CD8-positive, alpha-beta memory T cell (primary cell): ENCODE measurements at regions not wholly inside any gene's neighbourhood (a gene's known extent, or its start where the extent isn't known, plus 50 kb on each side); places are given as distances from the start of the nearest gene placed in this dataset.

Source experiments
- CTCF ChIA-PET: fragments of 350-600 bp; sonication (Branson Sonifier 250); formaldehyde crosslinking; loops from one replicate; lab custom pipeline; 2021; ENCODE audit warnings: antibody characterized with exemption; lab: Charles Lee
- POLR2A ChIA-PET: fragments of 350-600 bp; sonication (Branson Sonifier 250); formaldehyde crosslinking; loops from one replicate; lab custom pipeline; 2021; ENCODE audit warnings: antibody characterized with exemption; lab: Charles Lee
- DNase-seq, 5 donors: peaks; one replicate each; pipeline versions ENCODE4 v3.0.0 to v3.0.0-alpha.2; 2020 to 2022; ENCODE audit warnings: mixed read lengths in 1 of 5
- H3K27ac ChIP-seq: one replicate; pipeline ENCODE4 v1.7.0; 2013; ENCODE audit warnings: low read depth, mild to moderate bottlenecking, low read length, moderate library complexity
- H3K27me3 ChIP-seq: 2 replicates; pipeline ENCODE4 v1.7.0; 2013; ENCODE audit warnings: low read length, mild to moderate bottlenecking; ENCODE audit not compliant: insufficient read depth, poor library complexity, severe bottlenecking
- H3K36me3 ChIP-seq: 2 replicates; pipeline ENCODE4 v1.7.0; 2013; ENCODE audit warnings: mild to moderate bottlenecking, low read length, moderate library complexity; ENCODE audit not compliant: insufficient read depth
- H3K4me1 ChIP-seq: 2 replicates; pipeline ENCODE4 v1.7.0; 2013; ENCODE audit warnings: mild to moderate bottlenecking, low read length, moderate library complexity; ENCODE audit not compliant: insufficient read depth
- H3K4me3 ChIP-seq: 2 replicates; pipeline ENCODE4 v1.7.0; 2013; ENCODE audit warnings: mild to moderate bottlenecking, low read length
- H3K9me3 ChIP-seq: 2 replicates; pipeline ENCODE4 v1.7.0; 2013; ENCODE audit warnings: mild to moderate bottlenecking, low read length
- H3K27ac Mint-ChIP-seq, 8 donors: one replicate each; pipeline ENCODE4 v1.8.0; 2020 to 2021; ENCODE audit warnings: mixed read lengths in 8 of 8, mild to moderate bottlenecking in 6 of 8, inconsistent platforms in 3 of 8, moderate library complexity in 3 of 8
- H3K27me3 Mint-ChIP-seq, 2 donors: one replicate each; pipeline ENCODE4 v1.8.0; 2020 to 2021; ENCODE audit warnings: mixed read lengths in 2 of 2, mild to moderate bottlenecking in 1 of 2, moderate library complexity in 1 of 2
- H3K36me3 Mint-ChIP-seq, 3 donors: one replicate each; pipeline ENCODE4 v1.8.0; 2020 to 2021; ENCODE audit warnings: mixed read lengths in 3 of 3, inconsistent platforms in 1 of 3, mild to moderate bottlenecking in 1 of 3
- H3K4me1 Mint-ChIP-seq, 3 donors: one replicate each; pipeline ENCODE4 v1.8.0; 2020 to 2021; ENCODE audit warnings: mixed read lengths in 3 of 3, inconsistent platforms in 1 of 3, mild to moderate bottlenecking in 1 of 3
- H3K4me3 Mint-ChIP-seq, 7 donors: one replicate each; pipeline ENCODE4 v1.8.0; 2020 to 2021; ENCODE audit warnings: mixed read lengths in 7 of 7, mild to moderate bottlenecking in 6 of 7, moderate library complexity in 4 of 7, inconsistent platforms in 2 of 7
- H3K9me3 Mint-ChIP-seq, 5 donors: one replicate each; pipeline ENCODE4 v1.8.0; 2020 to 2022; ENCODE audit warnings: mixed read lengths in 5 of 5, mild to moderate bottlenecking in 3 of 5, moderate library complexity in 2 of 5, inconsistent platforms in 1 of 5

GRCh38 chr3:103437883-103438282 lies 1003.1 kb downstream of the ZPLD1 start:
- ChIA-PET CTCF (no interaction called here), POLR2A (no interaction called here)
- Histone ChIP-seq H3K27ac (no peak overlapping the region), H3K9me3 (no peaks in the 10 kb centered on the region), H3K4me3 (no peak overlapping the region), H3K36me3 (no peaks in the 10 kb centered on the region), H3K27me3 (no peaks in the 10 kb centered on the region), H3K4me1 (no peaks in the 10 kb centered on the region)
- Mint-ChIP-seq H3K9me3 (peaks cover 0 to 5% (median 0%) of the 10 kb centered on the region in 5 donors), H3K27me3 (no peaks in the 10 kb centered on the region), H3K36me3 (no peaks in the 10 kb centered on the region), H3K4me3 (no peak overlapping the region), H3K27ac (no peak overlapping the region), H3K4me1 (no peaks in the 10 kb centered on the region)
- DNase-seq = no peak

- no peaks in the 10 kb centered on the region for H3K27me3 ChIP-seq
- no peak overlapping the region for H3K27ac ChIP-seq
- DNase-seq = no peak
- no peaks in the 10 kb centered on the region for H3K4me1 Mint-ChIP-seq
- no peaks in the 10 kb centered on the region for H3K27me3 Mint-ChIP-seq
- H3K4me1 ChIP-seq = no peaks in the 10 kb centered on the region
- H3K9me3 Mint-ChIP-seq = peaks cover 0 to 5% (median 2%) of the 10 kb centered on the region in 5 donors
- no peaks in the 10 kb centered on the region for H3K9me3 ChIP-seq
- ChIA-PET POLR2A (no interaction called here), CTCF (no interaction called here)
- no peak overlapping the region for H3K27ac Mint-ChIP-seq
- H3K4me3 ChIP-seq = no peak overlapping the region
- no peak overlapping the region for H3K4me3 Mint-ChIP-seq
- H3K36me3 Mint-ChIP-seq = no peaks in the 10 kb centered on the region
- H3K36me3 ChIP-seq = no peaks in the 10 kb centered on the region
Measured at GRCh38 chr3:103440539-103441203, 1005.9 kb downstream of the ZPLD1 start.

- H3K9me3 Mint-ChIP-seq = peaks cover 3 to 16% (median 4%) of the 10 kb centered on the region in 5 donors
- H3K4me1 ChIP-seq = no peaks in the 10 kb centered on the region
- ChIA-PET POLR2A (no interaction called here), CTCF (no interaction called here)
- no peaks in the 10 kb centered on the region for H3K36me3 Mint-ChIP-seq
- no peaks in the 10 kb centered on the region for H3K4me1 Mint-ChIP-seq
- H3K27me3 ChIP-seq = no peaks in the 10 kb centered on the region
- no peaks in the 10 kb centered on the region for H3K9me3 ChIP-seq
- H3K27me3 Mint-ChIP-seq = peaks cover 0 to 2% of the 10 kb centered on the region in 2 donors
- H3K27ac Mint-ChIP-seq = no peak overlapping the region
- no peak overlapping the region for H3K4me3 ChIP-seq
- no peak for DNase-seq
- H3K27ac ChIP-seq = no peak overlapping the region
- no peaks in the 10 kb centered on the region for H3K36me3 ChIP-seq
- no peak overlapping the region for H3K4me3 Mint-ChIP-seq
Measured at GRCh38 chr3:103446953-103447629, 1012.3 kb downstream of the ZPLD1 start.

GRCh38 chr3:103453152-103453551 lies 1018.3 kb downstream of the ZPLD1 start:
- Histone ChIP-seq H3K4me3 (no peak overlapping the region), H3K27ac (no peak overlapping the region), H3K9me3 (no peaks in the 10 kb centered on the region), H3K4me1 (no peaks in the 10 kb centered on the region), H3K36me3 (no peaks in the 10 kb centered on the region), H3K27me3 (no peaks in the 10 kb centered on the region)
- ChIA-PET POLR2A (no interaction called here), CTCF (no interaction called here)
- Mint-ChIP-seq H3K27me3 (no peaks in the 10 kb centered on the region), H3K27ac (no peak overlapping the region), H3K4me1 (no peaks in the 10 kb centered on the region), H3K4me3 (no peak overlapping the region), H3K9me3 (peaks cover 0 to 15% (median 0%) of the 10 kb centered on the region in 5 donors), H3K36me3 (no peaks in the 10 kb centered on the region)
- DNase-seq = no peak

GRCh38 chr3:103459815-103460214 lies 1025.0 kb downstream of the ZPLD1 start:
- Mint-ChIP-seq H3K27ac (no peak overlapping the region), H3K36me3 (no peaks in the 10 kb centered on the region), H3K4me3 (no peak overlapping the region), H3K9me3 (peaks cover 0 to 6% (median 4%) of the 10 kb centered on the region in 5 donors), H3K4me1 (no peaks in the 10 kb centered on the region), H3K27me3 (no peaks in the 10 kb centered on the region)
- no peaks in the 10 kb centered on the region for H3K27me3 ChIP-seq
- no peak for DNase-seq
- H3K27ac ChIP-seq = no peak overlapping the region
- H3K36me3 ChIP-seq = no peaks in the 10 kb centered on the region
- ChIA-PET POLR2A (no interaction called here), CTCF (no interaction called here)
- no peaks in the 10 kb centered on the region for H3K9me3 ChIP-seq
- H3K4me3 ChIP-seq = no peak overlapping the region
- no peaks in the 10 kb centered on the region for H3K4me1 ChIP-seq

- peaks cover 0 to 8% (median 7%) of the 10 kb centered on the region in 5 donors for H3K9me3 Mint-ChIP-seq
- ChIA-PET POLR2A (no interaction called here), CTCF (no interaction called here)
- H3K27ac Mint-ChIP-seq = no peak overlapping the region
- H3K4me1 Mint-ChIP-seq = no peaks in the 10 kb centered on the region
- Histone ChIP-seq H3K36me3 (no peaks in the 10 kb centered on the region), H3K4me1 (no peaks in the 10 kb centered on the region), H3K4me3 (no peak overlapping the region), H3K27ac (no peak overlapping the region), H3K9me3 (no peaks in the 10 kb centered on the region), H3K27me3 (no peaks in the 10 kb centered on the region)
- no peaks in the 10 kb centered on the region for H3K36me3 Mint-ChIP-seq
- DNase-seq = no peak
- no peak overlapping the region for H3K4me3 Mint-ChIP-seq
- H3K27me3 Mint-ChIP-seq = no peaks in the 10 kb centered on the region
Measured at GRCh38 chr3:103470498-103470897, 1035.7 kb downstream of the ZPLD1 start.

- no peak overlapping the region for H3K4me3 Mint-ChIP-seq
- Histone ChIP-seq H3K4me1 (no peaks in the 10 kb centered on the region), H3K27ac (no peak overlapping the region), H3K4me3 (no peak overlapping the region), H3K9me3 (no peaks in the 10 kb centered on the region), H3K36me3 (no peaks in the 10 kb centered on the region), H3K27me3 (no peaks in the 10 kb centered on the region)
- H3K9me3 Mint-ChIP-seq = peaks cover 0 to 13% (median 1%) of the 10 kb centered on the region in 5 donors
- ChIA-PET POLR2A (no interaction called here), CTCF (no interaction called here)
- peaks cover 0 to 2% of the 10 kb centered on the region in 2 donors for H3K27me3 Mint-ChIP-seq
- H3K36me3 Mint-ChIP-seq = no peaks in the 10 kb centered on the region
- no peak overlapping the region for H3K27ac Mint-ChIP-seq
- no peak for DNase-seq
- no peaks in the 10 kb centered on the region for H3K4me1 Mint-ChIP-seq
Measured at GRCh38 chr3:103494011-103494410, 1059.2 kb downstream of the ZPLD1 start.

GRCh38 chr3:103494512-103494911 lies 1059.7 kb downstream of the ZPLD1 start:
- no peak overlapping the region for H3K27ac Mint-ChIP-seq
- ChIA-PET CTCF (no interaction called here), POLR2A (no interaction called here)
- no peak for DNase-seq
- Histone ChIP-seq H3K4me3 (no peak overlapping the region), H3K36me3 (no peaks in the 10 kb centered on the region), H3K4me1 (no peaks in the 10 kb centered on the region), H3K27ac (no peak overlapping the region), H3K27me3 (no peaks in the 10 kb centered on the region), H3K9me3 (no peaks in the 10 kb centered on the region)
- no peaks in the 10 kb centered on the region for H3K36me3 Mint-ChIP-seq
- no peaks in the 10 kb centered on the region for H3K4me1 Mint-ChIP-seq
- H3K27me3 Mint-ChIP-seq = peaks cover 0 to 2% of the 10 kb centered on the region in 2 donors
- H3K4me3 Mint-ChIP-seq = no peak overlapping the region
- peaks cover 0 to 12% (median 3%) of the 10 kb centered on the region in 5 donors for H3K9me3 Mint-ChIP-seq
